ENCODE measurements at regions not wholly inside any gene's neighbourhood (a gene's known extent, or its start where the extent isn't known, plus 50 kb on each side); places are given as distances from the start of the nearest gene placed in this dataset.

- H3K9me3 Mint-ChIP-seq: no peaks in the 10 kb centered on the region
- TF ChIP-seq, protein P1, sequence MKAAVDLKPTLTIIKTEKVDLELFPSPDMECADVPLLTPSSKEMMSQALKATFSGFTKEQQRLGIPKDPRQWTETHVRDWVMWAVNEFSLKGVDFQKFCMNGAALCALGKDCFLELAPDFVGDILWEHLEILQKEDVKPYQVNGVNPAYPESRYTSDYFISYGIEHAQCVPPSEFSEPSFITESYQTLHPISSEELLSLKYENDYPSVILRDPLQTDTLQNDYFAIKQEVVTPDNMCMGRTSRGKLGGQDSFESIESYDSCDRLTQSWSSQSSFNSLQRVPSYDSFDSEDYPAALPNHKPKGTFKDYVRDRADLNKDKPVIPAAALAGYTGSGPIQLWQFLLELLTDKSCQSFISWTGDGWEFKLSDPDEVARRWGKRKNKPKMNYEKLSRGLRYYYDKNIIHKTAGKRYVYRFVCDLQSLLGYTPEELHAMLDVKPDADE (IDR thresholded peaks at IDR 0.05): no peak
- TF ChIP-seq EZH2phosphoT487 (IDR thresholded peaks at IDR 0.05; ENCODE audit: unreplicated experiment): no peak
- TF ChIP-seq ZNF331 (CRISPR knock-in tag; IDR thresholded peaks at IDR 0.05; ENCODE audit: low read depth): no peak
- peak overlapping the region; percentile 92 for H3K27ac Mint-ChIP-seq
- no peaks in the 10 kb centered on the region for H3K36me3 Mint-ChIP-seq (ENCODE audit: low read depth)
- H3K79me2 ChIP-seq (replicated peaks; ENCODE audit: insufficient read depth): no peaks in the 10 kb centered on the region
- peak overlapping the region; percentile 50 for H3K4me3 Mint-ChIP-seq
- peaks cover 6% of the 10 kb centered on the region; the same call in 1 of the 2 replicates for H3K9me2 ChIP-seq (ENCODE audit: insufficient read depth)
- DNase-seq (ENCODE audit: low spot score): peak; percentile 87
- H4K20me1 ChIP-seq (replicated peaks; ENCODE audit: insufficient read depth): no peaks in the 10 kb centered on the region
- 0 out of 2 replicates have a peak, but pooled peaks cover 6% of the 10 kb centered on the region for H3F3A ChIP-seq (replicated peaks; ENCODE audit: low read depth)
- H3K27ac ChIP-seq (ENCODE audit: low read depth): peak overlapping the region; percentile 93
- peaks cover 6% of the 10 kb centered on the region for H3K27me3 Mint-ChIP-seq (ENCODE audit: insufficient read depth, low read depth, poor library complexity)
- no peaks in the 10 kb centered on the region for H3K36me3 ChIP-seq (ENCODE audit: insufficient read depth)
- peak overlapping the region; percentile 52 for H3K4me2 ChIP-seq
- no peaks in the 10 kb centered on the region for H3K27me3 ChIP-seq (ENCODE audit: insufficient read depth)
- peak; percentile 90 for ATAC-seq
- H3K4me3 ChIP-seq: peak overlapping the region; percentile 28
- H3K4me1 Mint-ChIP-seq: peaks cover 57% of the 10 kb centered on the region
- H3K4me1 ChIP-seq (ENCODE audit: insufficient read depth): peaks cover 51% of the 10 kb centered on the region
- H2AFZ ChIP-seq: no peak overlapping the region
Observed at GRCh38 chr4:83851261-83852084, 315.6 kb downstream of the GPAT3 start.

GRCh38 chr4:83850435-83850834 lies 314.5 kb downstream of the GPAT3 start:
- H3K4me1 Mint-ChIP-seq: peaks cover 52% of the 10 kb centered on the region
- TF ChIP-seq CREB1 (CRISPR knock-in tag; IDR thresholded peaks at IDR 0.05; ENCODE audit: low read depth): 0 out of 2 replicates have a peak, but pooled peaks have one; percentile 2
- TF ChIP-seq, protein P1 (IDR thresholded peaks at IDR 0.05): no peak
- Histone ChIP-seq H3K4me2 (peak overlapping the region; percentile 52), H3K79me2 (replicated peaks; ENCODE audit: insufficient read depth) (no peaks in the 10 kb centered on the region), H3K4me1 (ENCODE audit: insufficient read depth) (peaks cover 43% of the 10 kb centered on the region), H3K27me3 (ENCODE audit: insufficient read depth) (no peaks in the 10 kb centered on the region), H3K9me2 (ENCODE audit: insufficient read depth) (peaks cover 6% of the 10 kb centered on the region; the same call in 1 of the 2 replicates), H2AFZ (no peak overlapping the region), H3K36me3 (ENCODE audit: insufficient read depth) (no peaks in the 10 kb centered on the region), H4K20me1 (replicated peaks; ENCODE audit: insufficient read depth) (no peaks in the 10 kb centered on the region), H3F3A (replicated peaks; ENCODE audit: low read depth) (0 out of 2 replicates have a peak, but pooled peaks cover 6% of the 10 kb centered on the region), H3K4me3 (no peak overlapping the region), H3K27ac (ENCODE audit: low read depth) (peak overlapping the region; percentile 93)
- H3K27me3 Mint-ChIP-seq (ENCODE audit: insufficient read depth, low read depth, poor library complexity): peaks cover 6% of the 10 kb centered on the region
- H3K27ac Mint-ChIP-seq: peak overlapping the region; percentile 86
- peak; percentile 35 for DNase-seq (ENCODE audit: low spot score)
- H3K9me3 Mint-ChIP-seq: no peaks in the 10 kb centered on the region
- peak; percentile 9; the same call in 1 of the 3 replicates for ATAC-seq
- H3K4me3 Mint-ChIP-seq: no peak overlapping the region
- no peaks in the 10 kb centered on the region for H3K36me3 Mint-ChIP-seq (ENCODE audit: low read depth)

DNA sequence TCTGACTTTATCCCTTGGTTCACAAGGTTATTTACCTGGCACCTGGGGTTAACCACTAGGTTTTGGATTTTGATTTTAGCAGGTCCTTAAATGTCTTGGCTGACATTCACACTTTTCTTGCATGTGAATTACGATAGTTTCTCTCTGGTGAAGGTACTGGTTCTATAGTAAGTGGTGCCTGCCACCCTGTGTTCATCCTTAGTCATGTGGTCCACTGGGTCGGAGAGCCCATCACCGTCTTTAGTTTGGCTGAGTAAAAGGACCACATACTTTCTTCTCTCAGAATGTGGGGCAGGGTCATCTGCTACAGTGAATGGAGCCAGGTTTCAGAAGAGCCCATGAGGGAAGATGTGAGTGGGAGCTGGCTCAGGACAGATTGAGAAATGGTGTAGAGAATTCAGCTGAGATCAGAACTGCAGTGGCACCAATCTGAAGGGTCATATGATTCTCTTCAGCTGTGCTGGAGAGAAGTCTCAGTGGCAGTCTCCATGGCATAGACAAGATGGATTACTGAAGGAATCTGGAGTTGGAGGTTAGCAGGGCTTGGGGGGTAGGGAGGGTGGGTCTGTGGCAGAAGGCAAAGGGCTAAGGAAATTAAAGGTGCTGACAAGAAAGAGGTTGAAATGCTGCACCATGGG lies 310.4 kb downstream of the GPAT3 start:
- ATAC-seq (peak; percentile 32; the same call in 1 of the 3 replicates), DNase-seq (ENCODE audit: low spot score) (no peak)
- peak; percentile 10 to 45; a peak in 2 of 4 replicates for TF ChIP-seq CTCF (conservative IDR thresholded peaks at IDR 0.05; ENCODE audit: low read depth in 2 of 2)
- TF ChIP-seq JUNB (IDR thresholded peaks at IDR 0.05; ENCODE audit: unreplicated experiment): no peak
- peaks cover 18% of the 10 kb centered on the region for H3K4me1 Mint-ChIP-seq
- no peak overlapping the region for H3K4me3 Mint-ChIP-seq
- no peak overlapping the region for H3K4me3 ChIP-seq
- 0 out of 2 replicates have a peak, but pooled peaks cover 3% of the 10 kb centered on the region for H3K9me2 ChIP-seq (ENCODE audit: insufficient read depth)
- H3K36me3 Mint-ChIP-seq (ENCODE audit: low read depth): no peaks in the 10 kb centered on the region
- peaks cover 6% of the 10 kb centered on the region for H3K27me3 Mint-ChIP-seq (ENCODE audit: insufficient read depth, low read depth, poor library complexity)
- H3K79me2 ChIP-seq (replicated peaks; ENCODE audit: insufficient read depth): no peaks in the 10 kb centered on the region
- no peaks in the 10 kb centered on the region for H3K9me3 Mint-ChIP-seq
- no peaks in the 10 kb centered on the region for H3K27me3 ChIP-seq (ENCODE audit: insufficient read depth)
- peaks cover 18% of the 10 kb centered on the region for H3K4me1 ChIP-seq (ENCODE audit: insufficient read depth)
- H3K4me2 ChIP-seq: no peak overlapping the region
- no peak overlapping the region for H3K27ac Mint-ChIP-seq
- no peaks in the 10 kb centered on the region for H4K20me1 ChIP-seq (replicated peaks; ENCODE audit: insufficient read depth)
- H3K36me3 ChIP-seq (ENCODE audit: insufficient read depth): no peaks in the 10 kb centered on the region
- 0 out of 2 replicates have a peak, but pooled peaks cover 6% of the 10 kb centered on the region for H3F3A ChIP-seq (replicated peaks; ENCODE audit: low read depth)
- no peak overlapping the region for H3K27ac ChIP-seq (ENCODE audit: low read depth)
- H2AFZ ChIP-seq: 0 out of 2 replicates have a peak overlapping the region, but pooled peaks have one; percentile 12

Data from GM23338 (cell line).